ENCODE measurements at regions not wholly inside any gene's neighbourhood (a gene's known extent, or its start where the extent isn't known, plus 50 kb on each side); places are given as distances from the start of the nearest gene placed in this dataset.

- H3K27ac ChIP-seq = no peak overlapping the region
- TF ChIP-seq POLR2AphosphoS5 (IDR thresholded peaks at IDR 0.05; ENCODE audit: borderline replicate concordance, low read depth, low read length) (no peak), FOXP2 (optimal IDR thresholded peaks at IDR 0.05; ENCODE audit: control extremely low read depth, extremely low read length, insufficient read depth) (no peak), EZH2 (IDR thresholded peaks at IDR 0.05) (no peak)
- no peaks in the 10 kb centered on the region for H3K9me3 ChIP-seq (ENCODE audit: low read depth, low read length)
- no peak overlapping the region for H3K9ac ChIP-seq (ENCODE audit: insufficient read length)
- no peak for DNase-seq (ENCODE audit: low read depth, low spot score)
- no peak overlapping the region for H3K4me3 ChIP-seq
- H3K36me3 ChIP-seq (ENCODE audit: insufficient read depth, low read length) = no peaks in the 10 kb centered on the region
Observed at GRCh38 chr22:47569389-47570299, 807.2 kb downstream of the TBC1D22A start.

- no peaks in the 10 kb centered on the region for H3K9me3 ChIP-seq (ENCODE audit: low read depth, low read length)
- DNase-seq (ENCODE audit: low read depth, low spot score) = no peak
- TF ChIP-seq POLR2AphosphoS5 (IDR thresholded peaks at IDR 0.05; ENCODE audit: borderline replicate concordance, low read depth, low read length) (no peak), EZH2 (IDR thresholded peaks at IDR 0.05) (no peak), FOXP2 (optimal IDR thresholded peaks at IDR 0.05; ENCODE audit: control extremely low read depth, extremely low read length, insufficient read depth) (no peak)
Observed at GRCh38 chr22:47568700-47569099, 806.2 kb downstream of the TBC1D22A start.

GRCh38 chr22:47567126-47568090 lies 805.0 kb downstream of the TBC1D22A start:
- H3K9ac ChIP-seq (ENCODE audit: insufficient read length) = no peak overlapping the region
- H3K36me3 ChIP-seq (ENCODE audit: insufficient read depth, low read length) = no peaks in the 10 kb centered on the region
- TF ChIP-seq FOXP2 (optimal IDR thresholded peaks at IDR 0.05; ENCODE audit: control extremely low read depth, extremely low read length, insufficient read depth) (no peak), EZH2 (IDR thresholded peaks at IDR 0.05) (no peak), POLR2AphosphoS5 (IDR thresholded peaks at IDR 0.05; ENCODE audit: borderline replicate concordance, low read depth, low read length) (no peak)
- H3K4me3 ChIP-seq = no peak overlapping the region
- DNase-seq (ENCODE audit: low read depth, low spot score) = no peak
- H3K27ac ChIP-seq = no peak overlapping the region
- H3K9me3 ChIP-seq (ENCODE audit: low read depth, low read length) = no peaks in the 10 kb centered on the region

More at GRCh38 chr22:47568700-47569099, 806.2 kb downstream of the TBC1D22A start:
- Histone ChIP-seq H3K36me3 (ENCODE audit: insufficient read depth, low read length) (no peaks in the 10 kb centered on the region), H3K9ac (ENCODE audit: insufficient read length) (no peak overlapping the region), H3K27ac (no peak overlapping the region), H3K4me3 (no peak overlapping the region)

DNA sequence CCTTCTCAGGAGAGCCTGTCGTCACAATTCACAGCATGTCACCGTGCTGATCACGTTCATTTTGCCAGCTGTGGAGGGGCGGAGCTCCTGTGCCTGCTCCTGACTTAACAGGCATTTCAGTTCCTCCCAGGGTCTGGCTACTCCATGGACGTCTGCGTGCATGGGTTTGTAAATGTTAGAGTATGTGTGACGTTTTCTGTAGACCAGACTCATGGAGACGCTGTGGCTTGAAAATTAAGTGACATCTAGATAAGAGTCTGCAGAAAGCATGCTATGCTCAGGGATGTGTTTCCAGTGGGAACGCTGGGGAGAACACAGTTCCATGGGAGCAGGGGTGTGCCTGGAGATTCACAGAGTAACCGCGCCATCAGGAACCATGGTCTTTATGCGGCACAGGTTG lies 804.0 kb downstream of the TBC1D22A start:
- Histone ChIP-seq H3K4me3 (no peak overlapping the region), H3K36me3 (ENCODE audit: insufficient read depth, low read length) (no peaks in the 10 kb centered on the region), H3K27ac (no peak overlapping the region), H3K9me3 (ENCODE audit: low read depth, low read length) (no peaks in the 10 kb centered on the region), H3K9ac (ENCODE audit: insufficient read length) (no peak overlapping the region)
- DNase-seq (ENCODE audit: low read depth, low spot score) = no peak
- TF ChIP-seq POLR2AphosphoS5 (IDR thresholded peaks at IDR 0.05; ENCODE audit: borderline replicate concordance, low read depth, low read length) = no peak
- TF ChIP-seq FOXP2 (optimal IDR thresholded peaks at IDR 0.05; ENCODE audit: control extremely low read depth, extremely low read length, insufficient read depth) = no peak
- TF ChIP-seq EZH2 (IDR thresholded peaks at IDR 0.05) = no peak

GRCh38 chr22:47565607-47566006 lies 803.2 kb downstream of the TBC1D22A start:
- Histone ChIP-seq H3K4me3 (no peak overlapping the region), H3K36me3 (ENCODE audit: insufficient read depth, low read length) (no peaks in the 10 kb centered on the region), H3K9me3 (ENCODE audit: low read depth, low read length) (no peaks in the 10 kb centered on the region), H3K9ac (ENCODE audit: insufficient read length) (no peak overlapping the region), H3K27ac (no peak overlapping the region)
- no peak for DNase-seq (ENCODE audit: low read depth, low spot score)
- TF ChIP-seq POLR2AphosphoS5 (IDR thresholded peaks at IDR 0.05; ENCODE audit: borderline replicate concordance, low read depth, low read length) = no peak
- no peak for TF ChIP-seq FOXP2 (optimal IDR thresholded peaks at IDR 0.05; ENCODE audit: control extremely low read depth, extremely low read length, insufficient read depth)
- no peak for TF ChIP-seq EZH2 (IDR thresholded peaks at IDR 0.05)

- no peak for DNase-seq (ENCODE audit: low read depth, low spot score)
- Histone ChIP-seq H3K9ac (ENCODE audit: insufficient read length) (no peak overlapping the region), H3K27ac (no peak overlapping the region), H3K4me3 (no peak overlapping the region), H3K36me3 (ENCODE audit: insufficient read depth, low read length) (no peaks in the 10 kb centered on the region), H3K9me3 (ENCODE audit: low read depth, low read length) (no peaks in the 10 kb centered on the region)
- no peak for TF ChIP-seq EZH2 (IDR thresholded peaks at IDR 0.05)
- no peak for TF ChIP-seq FOXP2 (optimal IDR thresholded peaks at IDR 0.05; ENCODE audit: control extremely low read depth, extremely low read length, insufficient read depth)
- no peak for TF ChIP-seq POLR2AphosphoS5 (IDR thresholded peaks at IDR 0.05; ENCODE audit: borderline replicate concordance, low read depth, low read length)
Observed at GRCh38 chr22:47564651-47565434, 802.4 kb downstream of the TBC1D22A start.

DNA sequence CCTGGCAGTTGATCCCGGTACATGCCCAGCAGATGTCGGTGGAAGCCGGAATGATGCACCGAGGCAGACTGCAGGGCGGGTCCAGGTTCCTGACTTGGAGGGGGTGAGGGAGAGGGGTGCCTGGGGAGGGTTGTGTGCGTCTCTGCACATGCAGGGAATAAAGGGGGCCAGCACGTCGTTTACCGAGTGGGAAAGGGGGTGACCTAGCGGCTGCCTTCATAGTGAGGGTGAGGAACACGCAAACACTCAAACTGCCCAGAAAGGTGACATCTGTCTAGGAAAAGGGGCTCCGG lies 801.7 kb downstream of the TBC1D22A start:
- no peak overlapping the region for H3K9ac ChIP-seq (ENCODE audit: insufficient read length)
- H3K27ac ChIP-seq = no peak overlapping the region
- no peak for TF ChIP-seq POLR2AphosphoS5 (IDR thresholded peaks at IDR 0.05; ENCODE audit: borderline replicate concordance, low read depth, low read length)
- TF ChIP-seq EZH2 (IDR thresholded peaks at IDR 0.05) = no peak
- no peak for TF ChIP-seq FOXP2 (optimal IDR thresholded peaks at IDR 0.05; ENCODE audit: control extremely low read depth, extremely low read length, insufficient read depth)
- H3K9me3 ChIP-seq (ENCODE audit: low read depth, low read length) = no peaks in the 10 kb centered on the region
- H3K4me3 ChIP-seq = no peak overlapping the region
- no peaks in the 10 kb centered on the region for H3K36me3 ChIP-seq (ENCODE audit: insufficient read depth, low read length)
- DNase-seq (ENCODE audit: low read depth, low spot score) = no peak
